GM18861 (cell line): ENCODE measurements at regions not wholly inside any gene's neighbourhood (a gene's known extent, or its start where the extent isn't known, plus 50 kb on each side); places are given as distances from the start of the nearest gene placed in this dataset.
"Not testable (repeated sequence)": the region's sequence is repeated elsewhere in the genome, so short reads cannot be mapped to it uniquely, and the experiment has no call there.

Experiments
- ATAC-seq: cut with Tn5 transposase; IDR thresholded peaks from one replicate; pipeline ENCODE4 v1.9.1; 2021; ENCODE audit not compliant: unreplicated experiment

- ATAC-seq, result not testable (repeated sequence)
Observed at GRCh38 chr13:18240086-18240485, 941.5 kb downstream of the TUBA3C start.

DNA sequence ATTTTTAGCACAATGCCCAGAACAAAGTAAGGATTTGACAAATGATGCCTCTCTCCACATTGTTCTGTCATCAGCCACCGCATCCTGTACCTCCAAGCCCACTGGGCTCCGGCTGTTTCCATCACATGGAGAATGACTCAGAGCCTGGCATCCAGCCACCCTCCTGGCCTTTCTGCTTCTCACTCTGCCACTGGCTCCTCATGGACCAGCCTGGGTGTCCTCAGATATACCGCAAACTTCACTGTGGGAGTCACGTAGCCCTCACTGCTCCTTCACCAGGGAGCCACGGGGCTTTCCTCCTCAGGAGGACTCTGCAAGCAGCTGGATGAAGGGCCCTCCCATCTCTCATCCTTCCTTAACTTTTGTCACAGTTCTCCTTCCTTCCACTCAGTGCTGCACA lies 943.0 kb downstream of the TUBA3C start:
- ATAC-seq, result not testable (repeated sequence)

DNA sequence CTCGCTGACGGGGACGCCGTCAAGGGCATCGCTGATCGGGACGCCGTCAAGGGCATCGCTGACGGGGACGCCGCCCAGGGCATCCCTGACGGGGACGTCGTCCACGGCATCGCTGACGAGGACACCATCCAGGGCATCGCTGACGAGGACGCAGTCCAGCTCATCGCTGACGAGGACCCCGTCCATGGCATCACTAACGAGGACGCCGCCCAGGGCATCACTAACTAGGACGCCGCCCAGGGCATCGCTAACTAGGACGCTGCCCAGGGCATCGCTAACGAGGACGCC lies 945.2 kb downstream of the TUBA3C start:
- ATAC-seq, result no peak

DNA sequence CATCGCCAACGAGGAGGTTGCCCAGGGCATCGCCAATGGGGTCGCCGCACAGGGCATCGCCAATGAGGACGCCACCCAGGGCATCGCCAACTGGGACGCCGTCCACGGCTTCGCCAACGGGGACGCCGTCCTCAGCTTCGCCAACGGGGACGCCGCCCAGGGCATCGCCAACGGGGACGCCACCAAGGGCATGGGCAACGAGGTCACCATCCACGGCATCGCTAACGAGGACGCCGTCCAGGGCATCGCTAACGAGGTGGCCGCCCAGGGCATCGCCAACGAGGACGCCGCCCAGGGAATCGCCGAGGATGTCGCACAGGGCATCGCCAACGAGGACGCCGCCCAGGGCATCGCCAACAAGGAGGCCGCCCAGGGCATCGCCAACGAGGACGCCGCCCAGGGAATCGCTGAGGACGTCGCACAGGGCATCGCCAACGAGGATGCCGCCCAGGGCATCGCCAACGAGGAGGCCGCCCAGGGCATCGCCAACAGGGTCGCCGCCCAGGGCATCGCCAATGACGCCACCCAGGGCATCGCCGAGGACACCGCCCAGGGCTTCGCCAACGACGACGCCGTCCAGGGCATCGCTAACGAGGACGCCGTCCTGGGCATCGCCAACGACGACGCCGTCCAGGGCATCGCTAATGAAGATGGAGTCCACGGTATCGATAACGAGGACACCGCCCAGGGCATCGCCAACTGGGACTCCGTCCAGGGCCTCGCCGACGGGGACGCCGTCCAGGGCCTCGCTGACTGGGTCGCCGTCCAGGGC lies 945.7 kb downstream of the TUBA3C start:
- ATAC-seq, result no peak

DNA sequence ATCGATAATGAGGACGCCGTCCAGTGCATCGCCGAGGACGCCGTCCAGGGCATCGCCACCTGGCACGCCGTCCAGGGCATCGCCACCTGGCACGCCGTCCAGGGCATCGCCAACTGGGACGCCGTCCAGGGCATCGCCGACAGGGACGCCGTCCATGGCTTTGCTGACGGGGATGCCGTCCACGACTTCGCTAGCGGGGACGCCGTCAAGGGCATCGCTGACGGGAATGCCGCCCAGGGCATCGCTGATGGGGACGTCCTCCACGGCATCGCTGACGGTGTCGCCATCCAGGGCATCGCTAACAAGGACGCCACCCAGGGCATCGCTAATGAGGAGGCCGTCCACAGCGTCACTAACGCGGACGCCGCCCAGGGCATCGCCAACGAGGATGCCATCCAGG lies 946.5 kb downstream of the TUBA3C start:
- no peak for ATAC-seq

GRCh38 chr13:18234451-18234850 lies 947.2 kb downstream of the TUBA3C start:
- ATAC-seq, result not testable (repeated sequence)

DNA sequence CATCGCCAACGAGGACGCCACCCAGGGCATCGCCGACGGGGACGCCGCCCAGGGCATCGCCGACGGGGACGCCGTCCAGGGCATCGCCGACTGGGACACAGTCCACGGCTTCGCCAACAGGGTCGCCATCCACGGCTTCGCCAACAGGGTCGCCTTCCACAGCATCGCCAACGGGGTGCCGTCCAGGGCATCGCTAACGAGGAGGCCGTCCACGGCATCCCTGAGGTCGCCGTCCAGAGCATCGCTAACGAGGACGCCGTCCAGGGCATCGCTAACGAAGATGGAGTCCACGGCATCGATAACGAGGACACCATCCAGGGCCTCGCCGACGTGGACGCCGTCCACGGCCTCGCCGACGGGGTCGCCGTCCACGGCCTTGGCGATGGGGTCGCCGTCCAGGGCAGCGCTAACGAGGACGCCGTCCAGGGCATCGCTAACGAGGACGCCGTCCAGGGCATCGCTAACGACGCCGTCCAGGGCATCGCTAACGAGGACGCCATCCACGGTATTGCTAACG lies 947.8 kb downstream of the TUBA3C start:
- no peak for ATAC-seq

DNA sequence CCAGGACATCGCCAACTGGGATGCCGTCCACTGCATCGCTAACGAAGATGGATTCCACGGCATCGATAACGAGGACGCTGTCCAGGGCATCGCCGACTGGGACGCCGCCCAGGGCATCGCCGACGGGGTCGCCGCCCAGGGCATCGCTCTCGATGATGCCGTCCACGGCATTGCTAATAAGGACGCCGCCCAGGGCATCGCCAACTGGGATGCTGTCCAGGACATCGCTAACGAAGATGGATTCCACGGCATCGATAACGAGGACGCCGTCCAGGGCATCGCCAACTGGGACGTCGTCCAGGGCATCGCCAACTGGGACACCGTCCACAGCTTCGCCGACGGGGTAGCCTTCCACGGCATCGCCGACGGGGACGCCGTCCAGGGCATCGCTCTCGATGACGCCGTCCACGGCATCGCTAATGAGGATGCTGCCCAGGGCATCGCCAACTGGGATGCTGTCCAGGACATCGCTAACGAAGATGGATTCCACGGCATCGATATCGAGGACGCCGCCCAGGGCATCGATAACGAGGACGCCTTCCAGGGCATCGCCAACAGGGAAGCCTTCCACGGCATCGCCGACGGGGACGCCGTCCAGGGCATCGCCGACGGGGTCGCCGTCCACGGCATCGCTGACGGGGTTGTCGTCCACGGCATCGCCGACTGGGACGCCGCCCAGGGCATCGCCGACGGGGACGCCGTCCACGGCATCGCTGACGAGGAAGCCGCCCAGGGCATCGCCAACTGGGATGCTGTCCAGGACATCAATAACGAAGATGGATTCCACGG lies 948.4 kb downstream of the TUBA3C start:
- no peak for ATAC-seq

DNA sequence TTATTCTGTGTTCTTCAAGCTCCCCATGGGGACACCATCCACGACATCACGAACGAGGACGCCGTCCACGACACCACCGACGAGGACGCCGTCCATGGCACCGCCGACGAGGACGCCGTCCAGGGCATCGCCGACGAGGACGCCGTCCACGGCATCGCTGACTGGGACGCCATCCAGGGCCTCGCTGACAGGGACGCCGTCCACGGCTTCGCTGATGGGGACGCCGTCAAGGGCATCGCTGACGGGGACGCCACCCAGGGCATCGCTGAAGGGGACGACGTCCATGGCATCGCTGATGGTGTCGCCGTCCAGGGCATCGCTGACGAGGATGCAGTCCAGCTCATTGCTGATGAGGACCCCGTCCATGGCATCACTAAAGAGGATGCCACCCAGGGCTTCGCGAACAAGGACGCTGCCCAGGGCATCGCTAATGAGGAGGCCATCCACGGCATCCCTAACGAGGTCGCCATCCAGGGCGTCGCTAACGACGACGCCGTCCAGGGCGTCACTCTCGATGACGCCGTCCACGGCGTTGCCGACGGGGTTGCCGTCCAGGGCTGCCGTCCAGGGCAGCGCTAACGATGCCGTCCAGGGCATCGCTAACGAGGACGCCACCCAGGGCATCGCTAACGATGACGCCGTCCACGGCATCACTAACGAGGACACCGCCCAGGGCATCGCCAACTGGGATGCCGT lies 949.2 kb downstream of the TUBA3C start:
- ATAC-seq, result no peak

DNA sequence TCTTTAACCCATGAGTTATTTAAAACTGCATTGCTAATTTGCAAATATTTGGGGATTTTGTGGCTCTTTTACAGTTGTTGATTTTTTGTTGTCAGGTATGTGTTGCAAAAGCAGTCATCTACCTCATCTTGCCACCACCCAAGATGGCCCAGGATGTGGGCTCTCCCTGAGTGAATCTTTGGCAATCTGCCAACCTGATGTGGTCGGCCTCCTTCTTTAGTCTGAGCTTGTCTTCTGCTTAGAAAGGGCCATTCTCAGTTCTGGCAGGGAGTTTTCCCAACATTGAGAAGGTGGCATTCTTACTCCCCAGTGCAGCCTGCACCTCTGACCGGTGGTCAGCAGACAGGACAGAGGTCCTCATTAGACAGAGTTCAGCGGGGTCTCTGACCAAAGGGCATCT lies 957.2 kb downstream of the TUBA3C start:
- ATAC-seq, result not testable (repeated sequence)

- not testable (repeated sequence) for ATAC-seq
Observed at GRCh38 chr13:18214689-18215088, 966.9 kb downstream of the TUBA3C start.

DNA sequence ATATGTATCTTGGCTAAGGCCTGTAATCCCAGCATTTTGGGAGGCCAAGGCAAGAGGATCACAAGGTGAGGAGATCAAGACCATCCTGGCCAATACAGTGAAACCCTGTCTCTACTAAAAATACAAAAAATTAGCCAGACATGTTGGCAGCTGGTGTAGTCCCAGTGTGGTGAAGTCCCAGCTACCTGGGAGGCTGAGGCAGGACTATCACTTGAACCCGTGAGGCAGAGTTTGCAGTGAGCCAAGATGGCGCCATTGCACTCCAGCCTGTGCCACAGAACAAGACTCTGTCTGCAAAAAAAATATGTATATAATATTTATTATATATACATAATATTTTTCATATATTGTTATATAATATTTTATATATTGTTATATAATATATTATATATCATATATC lies 968.1 kb downstream of the TUBA3C start:
- ATAC-seq, result not testable (repeated sequence)

- peak; percentile 40 for ATAC-seq
Observed at GRCh38 chr13:18212873-18213272, 968.8 kb downstream of the TUBA3C start.

- peak; percentile 64 for ATAC-seq
Observed at GRCh38 chr13:18211752-18212560, 969.7 kb downstream of the TUBA3C start.

DNA sequence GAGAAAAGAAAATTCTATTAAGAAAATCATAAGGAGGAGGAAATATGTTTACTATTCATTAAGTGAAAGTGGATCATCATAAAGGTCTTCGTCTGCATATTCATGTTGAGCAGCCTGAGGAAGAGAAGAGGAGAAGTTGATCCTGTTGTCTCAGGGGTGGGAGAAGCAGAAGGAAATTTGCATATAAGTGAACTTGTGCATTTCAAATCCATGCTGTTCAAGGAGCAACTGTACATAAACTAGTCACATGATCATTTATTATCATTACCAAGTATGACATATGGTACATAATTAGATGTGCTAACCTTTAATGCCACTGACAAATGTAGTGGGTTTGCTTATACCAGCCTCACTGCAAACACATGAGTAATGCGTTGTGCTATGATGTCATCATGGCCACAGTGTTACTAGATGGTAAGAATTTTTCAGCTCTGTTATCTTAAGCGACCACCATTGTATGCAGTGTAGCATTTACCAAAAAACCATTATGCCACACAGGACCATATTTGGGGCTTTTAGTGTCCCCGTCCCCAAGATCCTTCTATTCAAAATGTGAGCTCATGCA lies 976.9 kb downstream of the TUBA3C start:
- ATAC-seq, result not testable (repeated sequence)

- ATAC-seq, result not testable (repeated sequence)
Observed at GRCh38 chr13:18195365-18195678, 986.3 kb downstream of the TUBA3C start.

- not testable (repeated sequence) for ATAC-seq
Observed at GRCh38 chr13:18194631-18195364, 986.8 kb downstream of the TUBA3C start.

DNA sequence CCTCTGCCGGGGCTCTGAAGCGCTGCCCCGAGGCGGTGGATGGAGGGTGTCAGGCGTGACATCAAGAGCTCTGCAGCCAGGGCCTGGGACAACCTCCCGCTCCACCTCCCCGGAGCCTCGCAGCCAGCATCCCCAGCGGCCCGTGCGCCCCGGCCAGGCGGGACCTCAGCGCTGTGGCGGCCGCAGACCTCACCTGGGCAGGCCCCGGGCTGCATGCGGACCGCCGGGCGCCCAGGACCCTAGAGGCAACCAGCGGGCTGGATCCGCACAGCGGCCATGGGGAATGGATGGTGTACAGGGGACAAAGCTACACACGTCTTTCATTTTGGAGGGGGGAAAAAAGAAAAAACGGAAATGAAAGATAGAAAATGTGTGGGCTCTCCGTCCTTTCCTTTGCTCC lies 987.5 kb downstream of the TUBA3C start:
- ATAC-seq, result not testable (repeated sequence)
